ENCODE measurements at regions not wholly inside any gene's neighbourhood (a gene's known extent, or its start where the extent isn't known, plus 50 kb on each side); places are given as distances from the start of the nearest gene placed in this dataset.
"Not testable (repeated sequence)": the region's sequence is repeated elsewhere in the genome, so short reads cannot be mapped to it uniquely, and the experiment has no call there.

- DNase-seq: no peak
Measured at GRCh38 chr5:167934551-167934971, 356.9 kb upstream of the WWC1 start.

- no peak for DNase-seq
Measured at GRCh38 chr5:167936022-167936421, 355.4 kb upstream of the WWC1 start.

- no peak for DNase-seq
Measured at GRCh38 chr5:167936944-167937634, 354.4 kb upstream of the WWC1 start.

- no peak for DNase-seq
Measured at GRCh38 chr5:167937635-167937998, 353.8 kb upstream of the WWC1 start.

- DNase-seq: no peak
Measured at GRCh38 chr5:167939686-167940085, 351.8 kb upstream of the WWC1 start.

GRCh38 chr5:167940911-167941310, 350.5 kb upstream of the WWC1 start:
- no peak for DNase-seq

- not testable (repeated sequence) for DNase-seq
Measured at GRCh38 chr5:167941556-167941955, 349.9 kb upstream of the WWC1 start.

GRCh38 chr5:167943343-167943742, 348.1 kb upstream of the WWC1 start:
- no peak for DNase-seq

GRCh38 chr5:167944121-167944852, 347.2 kb upstream of the WWC1 start:
- no peak for DNase-seq

- no peak for DNase-seq
Measured at GRCh38 chr5:167945542-167946384, 345.7 kb upstream of the WWC1 start.

- no peak for DNase-seq
Measured at GRCh38 chr5:167947306-167947705, 344.1 kb upstream of the WWC1 start.

GRCh38 chr5:167948251-167948650, 343.2 kb upstream of the WWC1 start:
- no peak for DNase-seq

- no peak for DNase-seq
Measured at GRCh38 chr5:167949435-167949834, 342.0 kb upstream of the WWC1 start.

- no peak for DNase-seq
Measured at GRCh38 chr5:167950126-167950721, 341.2 kb upstream of the WWC1 start.

- DNase-seq: no peak
Measured at GRCh38 chr5:167951116-167951515, 340.3 kb upstream of the WWC1 start.

- no peak for DNase-seq
Measured at GRCh38 chr5:167952278-167952995, 339.0 kb upstream of the WWC1 start.

- DNase-seq: no peak
Measured at GRCh38 chr5:167953151-167953798, 338.2 kb upstream of the WWC1 start.

GRCh38 chr5:167961731-167962130, 329.7 kb upstream of the WWC1 start:
- no peak for DNase-seq

- no peak for DNase-seq
Measured at GRCh38 chr5:167964529-167964928, 326.9 kb upstream of the WWC1 start.

GRCh38 chr5:167965710-167966109, 325.7 kb upstream of the WWC1 start:
- no peak for DNase-seq

GRCh38 chr5:167966979-167967378, 324.5 kb upstream of the WWC1 start:
- no peak for DNase-seq
